Kidney (tissue), 13 donors: ENCODE measurements at regions not wholly inside any gene's neighbourhood (a gene's known extent, or its start where the extent isn't known, plus 50 kb on each side); places are given as distances from the start of the nearest gene placed in this dataset.

Experiments
- DNase-seq, 5 donors: peaks; one replicate each; pipeline ENCODE4 v3.0.0-alpha.2; 2013 to 2020
- FAIRE-seq: peaks from 2 replicates; lab custom pipeline; 2012; peaks lifted over from hg19 to GRCh38; lab: Jason Lieb, UNC
- H3K27ac ChIP-seq, 2 donors: one replicate each; pipeline ENCODE4 v1.7.0; 2013; ENCODE audit warnings: low read depth in 2 of 2, low read length in 2 of 2, inconsistent platforms in 1 of 2
- H3K27me3 ChIP-seq: one replicate; pipeline ENCODE4 v1.7.1; 2013; ENCODE audit warnings: low read length, inconsistent platforms; ENCODE audit not compliant: control insufficient read depth, insufficient read depth
- H3K36me3 ChIP-seq, 3 donors: one replicate each; pipeline versions ENCODE4 v1.7.0 to v1.7.1; 2013; ENCODE audit warnings: low read length in 3 of 3, control low read depth in 1 of 3, inconsistent platforms in 1 of 3; ENCODE audit not compliant: insufficient read depth in 3 of 3, control insufficient read depth in 2 of 3
- H3K4me1 ChIP-seq, 3 donors: one replicate each; pipeline versions ENCODE4 v1.7.0 to v1.7.1; 2013; ENCODE audit warnings: low read length in 3 of 3, inconsistent platforms in 1 of 3, low read depth in 1 of 3; ENCODE audit not compliant: control insufficient read depth in 2 of 3, insufficient read depth in 2 of 3
- H3K4me3 ChIP-seq, 3 donors: one replicate each; pipeline versions ENCODE4 v1.7.0 to v1.8.1; 2013; ENCODE audit warnings: low read length in 3 of 3, control low read depth in 1 of 3, inconsistent platforms in 1 of 3
- H3K9ac ChIP-seq, 3 donors: one replicate each; pipeline versions ENCODE4 v1.7.0 to v1.7.1; 2013; ENCODE audit warnings: low read length in 3 of 3, control low read depth in 1 of 3, inconsistent platforms in 1 of 3
- H3K9me3 ChIP-seq, 3 donors: one replicate each; pipeline versions ENCODE4 v1.7.0 to v1.7.1; 2013; ENCODE audit warnings: low read length in 3 of 3, control low read depth in 1 of 3, inconsistent platforms in 1 of 3; ENCODE audit not compliant: control insufficient read depth in 2 of 3, insufficient read depth in 1 of 3
- CTCF ChIP-seq: IDR thresholded peaks from 3 replicates; pipeline ENCODE4 v1.5.1; 2012; ENCODE audit warnings: mild to moderate bottlenecking, moderate library complexity, borderline replicate concordance; ENCODE audit not compliant: insufficient read depth; ENCODE audit errors: extremely low read depth
- intact Hi-C: fragments of 100-400 bp; cut with DNase I; formaldehyde crosslinking; loops from one replicate; pipeline ENCODE4 v1.11.1; 2022
- donor health status: control.
- donor health status: control.
- donor health status: control.
- donor health status: control.
- donor health status: control.
- donor health status: DM: yes; HTN: yes; CAD: no.
- donor health status: Normal renal cell carcinoma (clear cell type).

GRCh38 chr6:105452924-105453756, 50.3 kb upstream of the PREP start:
- TF ChIP-seq CTCF = no peak
- Histone ChIP-seq H3K27me3 (no peaks in the 10 kb centered on the region), H3K9me3 (no peaks in the 10 kb centered on the region), H3K27ac (no peak overlapping the region), H3K36me3 (no peaks in the 10 kb centered on the region), H3K9ac (no peak overlapping the region), H3K4me3 (no peak overlapping the region), H3K4me1 (no peaks in the 10 kb centered on the region)
- DNase-seq (no peak), FAIRE-seq (no peak)
- intact Hi-C loops = no loop called here
